HFF-Myc (cell line): ENCODE measurements at regions not wholly inside any gene's neighbourhood (a gene's known extent, or its start where the extent isn't known, plus 50 kb on each side); places are given as distances from the start of the nearest gene placed in this dataset.

Experiments used
- DNase-seq: peaks from one replicate; pipeline ENCODE4 v3.0.0-alpha.2; 2011; ENCODE audit warnings: low read depth; ENCODE audit errors: extremely low read depth
- H3K4me3 ChIP-seq: replicated peaks from 2 replicates; pipeline ENCODE4 v1.5.1; 2011; ENCODE audit warnings: low read depth, mild to moderate bottlenecking, control low read depth, low read length
- CTCF ChIP-seq: IDR thresholded peaks from 2 replicates; pipeline ENCODE4 v1.5.1; 2012; ENCODE audit warnings: mild to moderate bottlenecking, low read depth, low read length, control low read depth; ENCODE audit errors: missing control alignments

- H3K4me3 ChIP-seq = no peak overlapping the region
- DNase-seq = no peak
- TF ChIP-seq CTCF = no peak
Measured at GRCh38 chr1:36567601-36568341, 85.1 kb upstream of the CSF3R start.

GRCh38 chr1:36565576-36566501 lies 83.1 kb upstream of the CSF3R start:
- DNase-seq = no peak
- no peak for TF ChIP-seq CTCF
- H3K4me3 ChIP-seq = no peak overlapping the region

- TF ChIP-seq CTCF = no peak
- H3K4me3 ChIP-seq = no peak overlapping the region
- DNase-seq = no peak
Measured at GRCh38 chr1:36562181-36562685, 79.5 kb upstream of the CSF3R start.

- DNase-seq = no peak
- TF ChIP-seq CTCF = no peak
- no peak overlapping the region for H3K4me3 ChIP-seq
Measured at GRCh38 chr1:36561361-36561724, 78.6 kb upstream of the CSF3R start.

- TF ChIP-seq CTCF = no peak
- H3K4me3 ChIP-seq = no peak overlapping the region
- no peak for DNase-seq
Measured at GRCh38 chr1:36560621-36561360, 78.1 kb upstream of the CSF3R start.

GRCh38 chr1:36560177-36560576 lies 77.5 kb upstream of the CSF3R start:
- no peak for DNase-seq
- TF ChIP-seq CTCF = no peak

More at GRCh38 chr1:36560177-36560576, 77.5 kb upstream of the CSF3R start:
- H3K4me3 ChIP-seq = no peak overlapping the region
